IPS DF 6.9 (cell line): ENCODE measurements at regions not wholly inside any gene's neighbourhood (a gene's known extent, or its start where the extent isn't known, plus 50 kb on each side); places are given as distances from the start of the nearest gene placed in this dataset.
A peak's percentile ranks its signal among the peaks of the same experiment; 100 is the strongest.

Experiments used
- DNase-seq: peaks from one replicate; pipeline ENCODE4 v3.0.0-alpha.2; 2013; ENCODE audit warnings: low read depth, low spot score
- H3K27ac ChIP-seq: one replicate; pipeline ENCODE4 v1.5.1; 2013; ENCODE audit warnings: low read length, control low read depth
- H3K27me3 ChIP-seq: 2 replicates; pipeline ENCODE4 v1.6.1; 2013; ENCODE audit warnings: mild to moderate bottlenecking, low read length; ENCODE audit not compliant: control insufficient read depth, insufficient read depth
- H3K36me3 ChIP-seq: 2 replicates; pipeline ENCODE4 v1.6.1; 2013; ENCODE audit warnings: low read length; ENCODE audit not compliant: control insufficient read depth, insufficient read depth
- H3K4me1 ChIP-seq: 2 replicates; pipeline ENCODE4 v1.6.1; 2013; ENCODE audit warnings: low read length; ENCODE audit not compliant: control insufficient read depth, insufficient read depth
- H3K4me3 ChIP-seq: 2 replicates; pipeline ENCODE4 v1.5.1; 2013; ENCODE audit warnings: mild to moderate bottlenecking, low read length
- H3K9me3 ChIP-seq: 2 replicates; pipeline ENCODE4 v1.6.1; 2013; ENCODE audit warnings: low read length, inconsistent platforms; ENCODE audit not compliant: control insufficient read depth, insufficient read depth
- WGBS: extraction: QIAGEN DNeasy Blood & Tissue Kit; methylation state at CpG from one replicate; pipeline ENCODE4 v1.1.7; 2013; ENCODE audit warnings: mixed read lengths, missing lambda C conversion rate; ENCODE audit not compliant: insufficient read length, insufficient coverage; 5-methylcytosine and 5-hydroxymethylcytosine counted together

DNA sequence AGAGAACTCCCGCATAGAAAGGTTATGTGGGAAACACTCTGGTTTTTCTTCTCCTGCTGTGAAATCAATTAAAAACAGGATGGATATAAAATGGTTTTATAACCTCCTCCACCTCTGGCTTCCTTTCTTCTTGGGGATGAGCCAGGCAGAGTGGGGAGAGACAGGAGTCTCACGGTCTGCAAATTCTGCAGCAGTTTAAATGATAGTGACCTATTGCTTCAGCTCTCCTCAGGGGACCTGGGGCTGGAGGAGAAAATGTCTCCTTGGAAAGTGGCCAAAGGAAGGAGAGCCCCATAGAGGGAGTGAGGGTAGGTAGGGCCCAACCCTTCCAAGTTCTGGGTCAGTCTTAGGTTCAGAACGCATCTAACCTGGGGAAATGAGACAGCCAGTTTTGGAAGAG is 118.8 kb downstream of the MTX3 start:
- Histone ChIP-seq H3K4me3 (no peak overlapping the region), H3K27ac (no peak overlapping the region), H3K4me1 (no peaks in the 10 kb centered on the region), H3K36me3 (no peaks in the 10 kb centered on the region), H3K27me3 (no peaks in the 10 kb centered on the region; the same call in 1 of the 2 replicates), H3K9me3 (no peaks in the 10 kb centered on the region)
- no peak for DNase-seq
- WGBS, result no CpG with 5 or more reads among the region's 3 CpGs

DNA sequence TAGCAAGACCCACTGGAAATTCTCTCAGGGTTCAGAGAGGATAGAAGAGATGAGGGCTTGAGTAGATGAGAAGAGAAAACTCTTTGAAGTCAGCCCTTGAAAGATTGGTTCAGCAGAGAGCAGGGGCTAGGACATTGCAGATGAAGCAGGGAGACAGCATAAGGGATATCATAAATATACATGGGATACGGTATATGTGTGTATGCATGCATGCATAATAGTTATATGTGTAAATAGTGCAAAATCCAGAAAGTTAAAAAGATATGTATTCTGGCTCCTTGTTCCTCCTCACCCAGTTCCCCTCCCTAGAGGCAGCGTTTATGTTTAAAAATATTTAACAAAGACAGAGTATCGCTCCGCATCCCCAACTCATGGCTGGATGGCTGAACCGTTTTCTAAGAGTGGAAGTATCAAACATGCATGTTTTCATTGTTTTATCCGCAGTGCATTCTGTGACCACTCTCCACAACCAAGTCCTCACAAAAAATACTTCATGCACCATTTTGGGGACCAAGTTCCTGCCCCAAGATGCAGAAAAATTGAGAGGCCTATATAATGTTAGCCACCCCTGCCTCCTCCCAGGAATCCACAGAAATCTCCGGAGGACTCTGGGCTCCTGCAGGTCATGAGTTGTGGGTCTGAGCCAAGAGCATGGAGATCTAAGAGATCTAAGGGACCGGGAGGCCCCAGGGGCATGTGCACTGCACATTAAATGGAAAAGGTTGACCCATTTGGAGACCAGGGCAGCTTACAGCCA is 119.5 kb downstream of the MTX3 start:
- no CpG with 5 or more reads among the region's 8 CpGs for WGBS
- H3K27me3 ChIP-seq, result no peaks in the 10 kb centered on the region; the same call in 1 of the 2 replicates
- no peaks in the 10 kb centered on the region for H3K9me3 ChIP-seq
- no peak overlapping the region for H3K27ac ChIP-seq
- DNase-seq, result no peak
- no peaks in the 10 kb centered on the region for H3K4me1 ChIP-seq
- H3K4me3 ChIP-seq, result no peak overlapping the region
- no peaks in the 10 kb centered on the region for H3K36me3 ChIP-seq

DNA sequence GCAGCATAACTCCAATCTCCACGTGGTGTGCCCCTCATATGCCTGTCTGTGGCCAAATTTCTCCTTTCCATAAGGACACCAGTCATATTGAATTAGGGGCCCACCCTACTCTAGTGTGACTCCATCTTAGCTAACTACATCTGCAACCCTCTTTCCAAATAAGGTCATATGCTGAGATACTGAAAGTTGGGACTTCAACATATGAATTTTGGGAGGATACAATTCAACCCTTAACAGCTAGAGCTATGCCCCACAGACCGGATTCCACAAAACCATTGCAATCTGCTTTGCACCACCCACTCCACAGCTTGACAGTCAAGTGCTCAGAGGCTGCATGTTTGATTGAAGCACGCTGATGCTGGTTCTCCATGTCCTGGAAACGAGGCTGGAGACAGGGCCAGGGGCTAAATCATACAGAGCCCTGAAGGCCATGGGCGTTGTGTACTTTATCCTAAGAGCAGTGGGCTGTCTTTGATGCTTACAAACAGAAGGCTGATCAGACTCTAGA is 122.8 kb downstream of the MTX3 start:
- Histone ChIP-seq H3K27me3 (no peaks in the 10 kb centered on the region; the same call in 1 of the 2 replicates), H3K4me3 (no peak overlapping the region), H3K9me3 (no peaks in the 10 kb centered on the region), H3K4me1 (no peaks in the 10 kb centered on the region), H3K36me3 (no peaks in the 10 kb centered on the region), H3K27ac (no peak overlapping the region)
- DNase-seq, result no peak
- WGBS, result no CpG with 5 or more reads among the region's 5 CpGs

DNA sequence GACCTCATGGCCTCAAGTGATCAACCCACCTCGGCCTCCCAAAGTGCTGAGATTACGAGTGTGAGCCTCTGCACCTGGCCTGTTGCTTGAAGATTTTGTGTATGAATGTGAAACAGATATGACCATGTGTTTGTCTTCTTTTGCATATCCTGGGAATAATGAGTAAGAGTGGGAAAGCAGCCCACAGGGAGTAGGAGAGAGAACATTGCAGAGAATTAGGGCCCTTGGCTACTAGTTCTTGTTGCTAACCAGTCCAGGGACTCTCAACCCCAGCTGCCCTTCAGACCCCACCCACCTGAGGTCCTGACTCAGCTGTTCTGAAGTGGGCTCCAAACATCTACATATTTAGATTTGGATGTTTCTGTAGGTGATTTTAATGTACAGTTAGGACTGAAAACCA is 125.5 kb downstream of the MTX3 start:
- no peak overlapping the region for H3K27ac ChIP-seq
- no peaks in the 10 kb centered on the region for H3K9me3 ChIP-seq
- H3K27me3 ChIP-seq, result no peaks in the 10 kb centered on the region
- H3K4me1 ChIP-seq, result no peaks in the 10 kb centered on the region
- H3K4me3 ChIP-seq, result no peak overlapping the region
- no CpG with 5 or more reads among the region's 2 CpGs for WGBS
- no peaks in the 10 kb centered on the region for H3K36me3 ChIP-seq
- DNase-seq, result no peak

DNA sequence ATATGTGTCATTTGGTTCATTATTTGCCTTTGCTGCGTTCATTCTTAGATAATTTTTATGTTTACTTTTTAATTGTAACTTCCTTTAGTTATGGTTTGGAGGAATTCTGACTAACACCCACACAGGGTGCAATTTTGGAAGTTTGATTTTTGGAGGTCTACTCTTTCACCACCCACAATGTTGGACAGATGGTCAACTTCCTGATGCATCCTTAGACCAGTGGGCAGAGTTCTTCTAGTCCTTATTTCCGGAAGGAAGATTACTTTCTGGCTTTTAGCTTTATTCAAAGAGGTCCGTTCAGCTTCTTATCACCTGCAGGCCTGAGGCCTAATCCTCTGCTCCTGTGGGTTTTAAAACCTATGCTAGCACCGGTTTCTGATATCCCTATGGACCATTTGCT is 126.7 kb downstream of the MTX3 start:
- H3K27me3 ChIP-seq, result no peaks in the 10 kb centered on the region
- no CpG with 5 or more reads among the region's 4 CpGs for WGBS
- no peaks in the 10 kb centered on the region; the same call in 1 of the 2 replicates for H3K9me3 ChIP-seq
- no peaks in the 10 kb centered on the region for H3K4me1 ChIP-seq
- H3K4me3 ChIP-seq, result no peak overlapping the region
- no peaks in the 10 kb centered on the region for H3K36me3 ChIP-seq
- DNase-seq, result no peak
- H3K27ac ChIP-seq, result no peak overlapping the region

DNA sequence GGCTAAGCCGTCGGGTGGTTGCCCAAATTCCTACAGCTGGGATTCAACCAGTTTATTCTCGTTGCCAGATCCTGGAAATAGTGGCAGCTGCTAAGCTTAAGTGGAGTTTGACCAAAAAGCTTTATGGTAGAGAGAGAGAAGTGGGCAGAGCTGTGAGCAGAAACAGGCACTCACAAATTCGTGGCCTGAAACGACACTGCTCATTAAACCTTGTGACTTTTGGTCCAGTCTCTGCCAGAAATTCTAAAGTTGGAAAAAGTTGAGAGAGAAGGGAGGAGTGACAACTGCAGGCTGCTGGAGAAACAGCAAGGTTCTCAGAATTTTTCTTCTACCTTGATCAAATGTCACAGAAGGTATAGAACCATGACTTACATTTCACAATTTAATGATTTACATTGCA is 131.5 kb downstream of the MTX3 start:
- Histone ChIP-seq H3K27ac (no peak overlapping the region), H3K27me3 (no peaks in the 10 kb centered on the region), H3K4me1 (no peaks in the 10 kb centered on the region), H3K36me3 (no peaks in the 10 kb centered on the region), H3K9me3 (no peaks in the 10 kb centered on the region; the same call in 1 of the 2 replicates), H3K4me3 (no peak overlapping the region)
- WGBS, result no CpG with 5 or more reads among the region's 5 CpGs
- no peak for DNase-seq

- H3K36me3 ChIP-seq, result no peaks in the 10 kb centered on the region
- H3K27ac ChIP-seq, result no peak overlapping the region
- no peaks in the 10 kb centered on the region; the same call in 1 of the 2 replicates for H3K9me3 ChIP-seq
- no peaks in the 10 kb centered on the region for H3K27me3 ChIP-seq
- WGBS, result no CpG with 5 or more reads among the region's 2 CpGs
- no peak for DNase-seq
- H3K4me3 ChIP-seq, result no peak overlapping the region
- H3K4me1 ChIP-seq, result no peaks in the 10 kb centered on the region
These were observed 132.7 kb downstream of the MTX3 start for GRCh38 chr5:79858410-79858723.

DNA sequence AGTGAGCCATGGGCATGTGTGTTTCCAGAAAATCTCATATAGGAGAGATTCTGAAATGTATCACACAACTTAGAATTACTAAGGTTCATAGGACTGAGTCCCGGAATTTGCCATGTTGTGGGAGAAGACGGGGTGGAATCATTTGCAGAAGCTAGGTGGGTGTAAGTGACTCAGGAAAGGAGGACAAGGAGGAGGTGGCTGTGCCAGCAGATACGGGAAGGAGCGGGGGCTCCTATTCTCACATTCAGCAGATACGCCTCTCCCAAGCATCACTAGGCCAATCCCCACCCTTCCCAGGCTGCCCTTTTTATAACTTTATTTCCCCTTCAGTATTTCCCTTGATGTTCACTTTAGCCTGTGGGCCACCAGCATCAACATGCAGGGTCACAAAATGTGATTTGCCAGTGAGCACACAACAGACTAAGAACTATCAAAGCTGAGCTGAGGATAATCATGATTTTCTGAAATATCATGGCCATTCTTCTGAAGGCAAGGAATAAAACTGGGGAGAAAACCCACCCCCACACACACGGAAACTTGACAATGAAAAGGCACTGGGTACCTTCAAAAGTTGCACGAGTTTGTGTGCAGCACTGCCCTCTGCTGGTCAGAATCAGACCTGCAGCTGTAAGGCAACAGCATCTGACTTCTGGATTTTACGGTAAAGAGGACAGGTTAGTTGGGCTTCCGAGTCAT is 133.2 kb downstream of the MTX3 start:
- H3K27ac ChIP-seq, result no peak overlapping the region
- peak; percentile 76 for DNase-seq
- WGBS, result no CpG with 5 or more reads among the region's 9 CpGs
- no peaks in the 10 kb centered on the region for H3K4me1 ChIP-seq
- H3K27me3 ChIP-seq, result no peaks in the 10 kb centered on the region
- H3K36me3 ChIP-seq, result no peaks in the 10 kb centered on the region
- H3K4me3 ChIP-seq, result no peak overlapping the region
- H3K9me3 ChIP-seq, result no peaks in the 10 kb centered on the region; the same call in 1 of the 2 replicates

DNA sequence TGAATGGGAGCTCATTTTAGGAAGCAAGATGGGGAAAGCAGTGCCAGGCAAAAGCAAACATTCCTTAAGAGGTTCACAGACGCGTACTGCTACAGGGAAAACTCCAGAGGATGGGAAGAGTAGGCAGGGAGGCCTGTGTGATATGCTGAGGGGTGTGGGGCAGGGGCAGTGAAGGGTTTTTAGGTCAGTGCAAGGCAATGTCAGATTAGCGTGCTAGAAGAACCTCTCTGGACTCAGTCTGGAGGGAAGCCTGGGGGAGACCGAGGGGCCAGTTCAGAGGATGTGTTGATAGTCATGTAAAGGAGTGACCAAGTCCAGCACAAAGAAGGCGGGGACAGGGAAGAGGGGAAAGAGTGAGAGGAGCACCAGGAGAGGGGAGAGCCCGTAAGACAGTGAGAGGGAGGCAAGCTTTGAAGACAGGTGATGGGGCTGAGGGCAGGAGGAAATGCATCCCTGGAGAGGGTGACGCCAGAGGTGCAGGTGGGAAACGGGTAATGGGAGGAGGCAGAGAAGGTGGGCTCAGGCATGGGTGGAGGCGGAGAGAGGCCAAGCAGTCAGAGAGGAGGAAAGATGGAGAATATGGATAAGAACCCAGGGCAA is 134.5 kb downstream of the MTX3 start:
- no peaks in the 10 kb centered on the region for H3K27me3 ChIP-seq
- H3K36me3 ChIP-seq, result no peaks in the 10 kb centered on the region
- no peak for DNase-seq
- H3K9me3 ChIP-seq, result no peaks in the 10 kb centered on the region; the same call in 1 of the 2 replicates
- WGBS, result no CpG with 5 or more reads among the region's 9 CpGs
- H3K4me1 ChIP-seq, result no peaks in the 10 kb centered on the region
- no peak overlapping the region for H3K27ac ChIP-seq
- no peak overlapping the region for H3K4me3 ChIP-seq

- Histone ChIP-seq H3K4me1 (no peaks in the 10 kb centered on the region), H3K4me3 (no peak overlapping the region), H3K36me3 (no peaks in the 10 kb centered on the region), H3K27me3 (no peaks in the 10 kb centered on the region), H3K9me3 (no peaks in the 10 kb centered on the region), H3K27ac (no peak overlapping the region)
- DNase-seq, result no peak
- WGBS, result no CpG with 5 or more reads among the region's 8 CpGs
These were observed 137.2 kb downstream of the MTX3 start for GRCh38 chr5:79853676-79854418.
